H1 (cell line): ENCODE measurements at regions not wholly inside any gene's neighbourhood (a gene's known extent, or its start where the extent isn't known, plus 50 kb on each side); places are given as distances from the start of the nearest gene placed in this dataset.

Experiments used
- CHD7 ChIP-seq: fragments of 300-600 bp; sonication (generic); IDR thresholded peaks from 2 replicates; pipeline ENCODE4 v1.7.1; 2012; ENCODE audit warnings: low read length, moderate library complexity, mild to moderate bottlenecking, inconsistent platforms; ENCODE audit not compliant: insufficient replicate concordance

GRCh38 chr4:10184041-10184440, 67.4 kb upstream of the WDR1 start (continued):
- no peak for TF ChIP-seq CHD7
